HG03565 (cell line): ENCODE measurements at regions not wholly inside any gene's neighbourhood (a gene's known extent, or its start where the extent isn't known, plus 50 kb on each side); places are given as distances from the start of the nearest gene placed in this dataset.

Source experiments
- ATAC-seq: cut with Tn5 transposase; IDR thresholded peaks from one replicate; pipeline ENCODE4 v1.9.1; 2021; ENCODE audit warnings: mild to moderate bottlenecking, moderate library complexity; ENCODE audit not compliant: unreplicated experiment

GRCh38 chr3:167188592-167188991 lies 191.5 kb downstream of the ZBBX start:
- ATAC-seq = no peak

- ATAC-seq = no peak
These were observed 192.9 kb downstream of the ZBBX start for GRCh38 chr3:167187221-167187620.

GRCh38 chr3:167184511-167184910 lies 195.6 kb downstream of the ZBBX start:
- no peak for ATAC-seq

GRCh38 chr3:167172377-167172776 lies 207.7 kb downstream of the ZBBX start:
- no peak for ATAC-seq

GRCh38 chr3:167167491-167167890 lies 212.6 kb downstream of the ZBBX start:
- ATAC-seq = no peak

GRCh38 chr3:167166594-167167253 lies 213.4 kb downstream of the ZBBX start:
- ATAC-seq = no peak

- no peak for ATAC-seq
These were observed 214.1 kb downstream of the ZBBX start for GRCh38 chr3:167166012-167166411.

- ATAC-seq = no peak
These were observed 216.5 kb downstream of the ZBBX start for GRCh38 chr3:167163580-167163979.

GRCh38 chr3:167162083-167162482 lies 218.0 kb downstream of the ZBBX start:
- no peak for ATAC-seq

- no peak for ATAC-seq
These were observed 219.3 kb downstream of the ZBBX start for GRCh38 chr3:167160781-167161180.

- no peak for ATAC-seq
These were observed 228.5 kb downstream of the ZBBX start for GRCh38 chr3:167151636-167152035.

- ATAC-seq = no peak
These were observed 232.0 kb downstream of the ZBBX start for GRCh38 chr3:167148136-167148535.

GRCh38 chr3:167146911-167147310 lies 233.2 kb downstream of the ZBBX start:
- no peak for ATAC-seq

GRCh38 chr3:167125612-167126407 lies 254.3 kb downstream of the ZBBX start:
- ATAC-seq = no peak

GRCh38 chr3:167120828-167121227 lies 259.3 kb downstream of the ZBBX start:
- ATAC-seq = no peak

GRCh38 chr3:167116120-167116922 lies 263.8 kb downstream of the ZBBX start:
- no peak for ATAC-seq

- ATAC-seq = no peak
These were observed 264.7 kb downstream of the ZBBX start for GRCh38 chr3:167115331-167115934.

- no peak for ATAC-seq
These were observed 265.5 kb downstream of the ZBBX start for GRCh38 chr3:167114619-167115018.

- ATAC-seq = no peak
These were observed 266.9 kb downstream of the ZBBX start for GRCh38 chr3:167113035-167113830.

GRCh38 chr3:167110901-167111300 lies 269.2 kb downstream of the ZBBX start:
- ATAC-seq = no peak
